GM12864 (cell line): ENCODE measurements at regions not wholly inside any gene's neighbourhood (a gene's known extent, or its start where the extent isn't known, plus 50 kb on each side); places are given as distances from the start of the nearest gene placed in this dataset.

Source experiments
- DNase-seq: peaks from one replicate; pipeline ENCODE4 v3.0.0-alpha.2; 2011; ENCODE audit warnings: low read depth
- H3K4me3 ChIP-seq: 2 replicates; pipeline ENCODE4 v1.5.1; 2011; ENCODE audit warnings: mild to moderate bottlenecking, low read depth, low read length, control low read depth
- CTCF ChIP-seq: IDR thresholded peaks from 2 replicates; pipeline ENCODE4 v1.5.1; 2011; ENCODE audit warnings: low read depth, mild to moderate bottlenecking, moderate library complexity, low read length, control low read depth, inconsistent platforms; ENCODE audit errors: missing control alignments

- no peak overlapping the region for H3K4me3 ChIP-seq
- DNase-seq: no peak
- peak; percentile 18 for TF ChIP-seq CTCF
Observed at GRCh38 chr21:17900281-17900989, 81.3 kb upstream of the C21orf91 start.

- TF ChIP-seq CTCF: no peak
- DNase-seq: no peak
- no peak overlapping the region for H3K4me3 ChIP-seq
Observed at GRCh38 chr21:17889171-17889570, 70.0 kb upstream of the C21orf91 start.

- no peak for DNase-seq
- no peak overlapping the region for H3K4me3 ChIP-seq
- no peak for TF ChIP-seq CTCF
Observed at GRCh38 chr21:17869115-17869514, 50.0 kb upstream of the C21orf91 start.
